ENCODE measurements at regions not wholly inside any gene's neighbourhood (a gene's known extent, or its start where the extent isn't known, plus 50 kb on each side); places are given as distances from the start of the nearest gene placed in this dataset.
"Not testable (repeated sequence)": the region's sequence is repeated elsewhere in the genome, so short reads cannot be mapped to it uniquely, and the experiment has no call there.

DNA sequence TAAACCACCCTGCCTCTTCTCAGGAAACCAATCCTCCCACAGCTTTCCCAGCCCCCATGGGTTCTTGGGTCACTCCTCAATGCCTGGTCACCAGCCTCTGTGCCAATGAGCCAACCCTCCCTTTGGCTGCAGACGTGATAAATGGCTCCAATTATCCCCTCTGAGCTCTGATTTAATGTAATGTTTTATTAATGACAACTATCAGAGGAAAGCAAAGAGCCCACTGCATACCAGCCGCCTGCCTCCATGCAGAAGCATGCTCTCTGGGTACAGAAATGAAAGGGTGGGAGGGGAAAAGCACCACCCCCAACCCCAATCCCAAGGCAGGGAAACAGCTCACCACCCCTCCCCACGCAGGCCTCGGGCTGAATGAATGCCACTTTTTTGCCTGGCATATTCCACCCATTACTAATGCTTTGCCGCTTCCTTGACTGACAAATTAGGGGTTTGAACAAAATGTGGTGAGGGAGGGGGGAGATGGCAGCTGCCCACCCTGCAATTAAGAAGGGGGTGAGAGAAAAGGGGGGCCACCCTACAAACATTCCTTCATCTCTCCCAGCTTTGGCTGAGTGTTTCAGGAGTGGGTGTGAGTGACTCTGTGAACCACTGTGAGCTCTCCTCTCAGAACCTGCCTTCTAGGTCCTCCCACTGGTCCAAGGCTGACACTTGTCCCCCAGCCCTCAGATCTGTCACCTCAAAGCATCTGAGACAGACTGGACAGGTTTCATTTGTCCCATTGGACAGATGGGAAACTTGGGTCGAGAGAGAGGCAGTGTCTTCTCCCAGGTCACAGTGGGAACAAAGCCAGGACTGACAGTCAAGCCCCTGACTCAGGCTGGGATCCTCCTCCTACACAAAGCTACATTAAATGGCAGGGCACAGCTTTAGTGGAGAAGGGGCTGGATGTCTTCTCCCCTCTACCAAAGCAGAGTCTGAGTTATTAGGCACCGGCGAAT is 161.5 kb downstream of the TMEM132E start:
- no peak for DNase-seq (ENCODE audit: low spot score)

DNA sequence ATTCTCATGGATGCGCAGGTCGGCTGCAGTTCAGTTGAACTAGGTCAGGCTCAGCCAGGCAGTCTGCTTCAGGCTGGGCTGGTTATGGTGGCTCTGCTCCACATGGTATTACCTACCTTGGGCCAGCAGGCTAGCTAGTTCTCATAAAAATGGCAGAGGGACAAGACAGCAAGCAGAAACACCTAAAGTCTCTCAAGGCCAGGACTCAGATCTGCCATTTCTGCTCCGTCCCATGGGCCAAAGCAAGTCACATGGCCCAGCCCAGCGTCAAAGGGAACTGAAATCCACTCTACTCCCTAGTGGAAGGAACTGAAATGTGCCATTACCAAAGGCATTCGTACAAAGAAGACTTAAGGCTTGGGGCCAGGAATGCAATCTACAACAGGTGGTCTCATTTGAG is 160.0 kb downstream of the TMEM132E start:
- DNase-seq (ENCODE audit: low spot score), result no peak

DNA sequence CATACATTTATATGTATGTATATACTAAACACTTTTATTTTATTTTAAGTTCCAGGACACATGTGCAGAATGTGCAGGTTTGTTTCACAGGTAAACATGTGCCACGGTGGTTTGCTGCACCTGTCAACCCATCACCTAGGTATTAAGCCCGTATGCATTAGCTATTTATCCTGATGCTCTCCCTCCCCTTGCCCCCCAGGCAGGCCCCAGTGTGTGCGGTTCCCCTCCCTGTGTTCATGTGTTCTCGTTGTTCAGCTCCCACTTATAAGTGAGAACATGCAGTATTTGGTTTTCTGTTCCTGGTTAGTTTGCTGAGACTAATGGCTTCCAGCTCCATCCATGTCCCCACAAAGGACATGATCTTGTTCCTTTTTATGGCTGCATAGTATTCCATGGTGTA is 158.3 kb downstream of the TMEM132E start:
- not testable (repeated sequence) for DNase-seq (ENCODE audit: low spot score)

GRCh38 chr17:34736611-34737010 is 157.2 kb downstream of the TMEM132E start:
- no peak for DNase-seq (ENCODE audit: low spot score)

DNA sequence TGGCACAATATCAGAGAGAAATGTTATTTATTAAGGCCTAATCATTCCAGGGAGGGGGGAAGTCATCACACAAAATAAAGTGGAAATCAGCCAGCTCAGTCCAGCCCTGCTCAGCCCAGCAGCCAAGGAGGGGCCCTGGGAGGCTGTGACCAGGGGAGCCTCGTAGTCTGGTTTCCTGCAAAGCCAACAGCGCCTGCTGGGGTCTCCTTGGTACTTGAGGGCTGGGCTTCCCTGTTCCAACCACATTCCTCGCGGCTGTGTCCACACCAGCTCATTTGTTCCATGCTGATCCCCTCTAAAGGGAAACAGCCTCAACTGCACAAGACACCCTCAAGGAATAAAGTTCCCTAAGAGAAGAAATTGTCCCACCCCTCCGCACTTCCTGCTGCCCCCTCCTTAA is 154.0 kb downstream of the TMEM132E start:
- no peak for DNase-seq (ENCODE audit: low spot score)

DNA sequence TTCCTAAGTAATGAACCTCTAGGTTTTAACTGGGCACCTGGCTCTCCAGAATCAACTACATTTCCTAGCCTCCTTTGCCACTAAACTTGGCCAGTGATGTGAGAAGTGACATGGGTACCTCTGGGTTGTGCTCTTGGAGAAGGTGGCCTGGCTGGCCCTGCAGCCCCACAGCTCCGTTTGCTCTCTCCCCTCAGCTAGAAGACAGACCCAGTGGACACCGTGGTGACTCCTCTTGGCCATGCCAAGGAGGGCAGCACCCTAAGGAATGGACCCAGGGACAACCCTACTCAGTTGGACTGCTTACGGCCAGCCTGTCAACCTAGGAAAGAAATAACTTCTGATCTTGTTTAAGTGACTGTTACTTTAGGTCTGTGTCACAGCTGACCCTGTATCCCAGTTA is 151.4 kb downstream of the TMEM132E start:
- no peak for DNase-seq (ENCODE audit: low spot score)

GRCh38 chr17:34728771-34729310 is 149.5 kb downstream of the TMEM132E start:
- no peak for DNase-seq (ENCODE audit: low spot score)

GRCh38 chr17:34727601-34728000 is 148.2 kb downstream of the TMEM132E start:
- DNase-seq (ENCODE audit: low spot score), result no peak

GRCh38 chr17:34726536-34727384 is 147.4 kb downstream of the TMEM132E start:
- DNase-seq (ENCODE audit: low spot score), result no peak

DNA sequence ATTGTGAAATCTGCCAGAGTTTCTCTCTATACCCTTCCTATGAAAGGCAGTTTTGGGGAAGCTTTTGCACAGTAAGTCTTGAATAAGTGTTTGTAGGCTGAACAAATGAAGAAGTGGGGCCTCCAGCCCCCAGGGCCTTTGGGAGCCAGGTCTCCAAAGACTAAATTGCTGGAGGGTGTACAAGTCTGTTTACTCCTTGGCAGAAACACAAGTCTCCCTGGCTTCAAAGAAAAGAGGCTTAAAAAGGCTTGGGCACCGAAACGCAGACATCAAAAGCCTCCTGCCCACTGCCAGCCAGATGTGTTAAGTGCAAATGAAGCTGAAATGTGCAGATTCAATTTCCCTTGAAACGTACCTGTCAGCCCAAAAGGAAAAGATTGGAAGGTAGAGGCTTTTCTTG is 146.3 kb downstream of the TMEM132E start:
- DNase-seq (ENCODE audit: low spot score), result no peak

DNA sequence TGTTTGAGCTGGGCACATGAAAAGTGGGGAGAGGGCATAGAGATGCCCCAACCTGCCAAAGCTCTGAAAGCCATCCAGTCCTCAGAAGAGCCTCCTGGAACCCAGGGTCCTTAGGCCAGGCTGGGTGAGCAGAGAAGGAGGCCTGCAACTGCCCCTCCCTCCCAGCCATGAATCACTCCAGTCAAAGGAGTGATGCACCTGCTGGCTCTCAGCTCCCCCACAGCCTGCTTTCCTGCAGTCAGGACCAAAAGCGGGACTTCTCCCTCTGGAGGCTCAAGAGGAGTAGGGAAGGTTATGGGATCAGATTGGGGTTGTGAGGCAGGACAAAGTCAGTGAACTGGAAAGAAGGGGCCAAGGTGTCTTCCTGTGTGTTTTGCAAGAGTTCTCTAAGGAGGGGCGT is 145.6 kb downstream of the TMEM132E start:
- no peak for DNase-seq (ENCODE audit: low spot score)

DNA sequence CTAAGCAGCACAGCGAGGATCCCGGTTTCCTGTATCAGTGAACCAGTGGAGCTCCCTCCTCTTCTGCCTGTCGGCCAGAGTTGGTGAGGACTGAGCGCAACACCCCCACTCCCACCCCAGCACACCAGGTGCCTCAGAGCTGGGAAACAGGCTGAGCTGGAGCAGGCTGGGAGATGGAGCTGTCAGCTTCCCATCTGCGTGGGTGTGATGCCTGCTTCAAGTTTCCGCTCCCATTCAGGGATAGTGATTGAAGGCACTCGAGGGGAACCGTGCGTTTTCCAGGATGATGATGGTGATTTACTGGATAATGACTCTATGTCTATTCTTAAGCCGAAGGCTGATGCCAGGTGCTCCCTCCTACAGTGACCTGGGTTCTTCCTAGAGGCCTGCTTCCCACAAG is 144.5 kb downstream of the TMEM132E start:
- no peak for DNase-seq (ENCODE audit: low spot score)

DNA sequence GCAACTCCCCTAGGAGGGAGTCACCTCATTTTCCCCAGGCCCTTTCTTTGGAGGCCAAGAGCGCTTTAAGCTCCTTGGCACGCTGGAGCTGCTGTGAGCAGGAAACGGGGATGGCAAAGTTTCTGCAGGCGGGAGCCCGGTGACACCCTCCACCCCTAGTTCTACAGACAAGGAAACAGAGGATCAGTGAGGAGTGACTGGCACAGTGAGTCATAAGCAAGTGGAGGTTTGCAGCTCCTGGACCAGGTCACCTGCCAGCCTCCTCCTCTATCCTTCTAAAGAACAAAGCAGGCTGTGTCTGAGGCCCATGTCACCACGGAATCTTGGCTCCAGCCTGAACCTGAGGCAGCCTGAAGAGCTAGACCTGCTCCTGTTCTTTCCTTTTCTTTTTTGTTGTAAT is 141.9 kb downstream of the TMEM132E start:
- no peak for DNase-seq (ENCODE audit: low spot score)

DNA sequence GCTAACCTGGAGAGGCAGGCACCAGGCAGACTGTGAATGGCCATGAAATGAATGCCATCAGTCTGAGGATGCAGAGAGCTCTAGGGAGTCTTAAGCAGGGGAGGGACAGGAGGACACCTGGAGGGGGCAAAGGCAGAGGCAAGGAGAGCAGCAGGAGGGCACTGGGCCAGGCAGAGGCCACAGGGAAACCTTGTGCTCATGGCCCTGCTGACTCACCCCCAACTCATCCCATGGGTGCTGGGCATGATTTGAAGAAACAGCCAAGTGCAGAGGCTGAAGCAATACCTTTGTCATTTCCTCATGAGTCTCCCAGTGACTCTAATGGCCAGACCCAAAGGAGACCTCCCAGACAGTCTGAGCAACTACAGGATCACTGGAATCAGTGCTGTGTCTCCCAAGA is 141.4 kb downstream of the TMEM132E start:
- DNase-seq (ENCODE audit: low spot score), result no peak

DNA sequence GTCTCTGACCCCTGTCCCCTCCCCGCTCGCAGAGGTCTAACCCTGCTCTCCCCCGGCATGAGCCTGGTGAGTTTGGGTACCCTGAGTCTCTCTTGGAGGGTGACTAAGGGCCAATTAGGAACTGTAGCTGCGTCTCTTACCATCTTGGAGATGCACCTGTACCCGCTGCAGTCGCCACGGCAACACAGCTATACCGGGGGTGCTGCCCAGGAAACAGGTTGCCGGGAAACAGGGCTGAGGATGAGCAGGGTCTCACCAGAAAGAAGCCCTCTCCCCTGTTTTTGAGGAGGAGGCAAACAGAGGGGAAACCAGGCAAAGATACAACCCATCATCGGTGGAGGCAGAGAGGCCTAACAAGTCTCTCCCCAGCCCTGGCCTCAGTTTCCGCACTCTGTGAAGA is 140.2 kb downstream of the TMEM132E start:
- DNase-seq (ENCODE audit: low spot score), result no peak

DNA sequence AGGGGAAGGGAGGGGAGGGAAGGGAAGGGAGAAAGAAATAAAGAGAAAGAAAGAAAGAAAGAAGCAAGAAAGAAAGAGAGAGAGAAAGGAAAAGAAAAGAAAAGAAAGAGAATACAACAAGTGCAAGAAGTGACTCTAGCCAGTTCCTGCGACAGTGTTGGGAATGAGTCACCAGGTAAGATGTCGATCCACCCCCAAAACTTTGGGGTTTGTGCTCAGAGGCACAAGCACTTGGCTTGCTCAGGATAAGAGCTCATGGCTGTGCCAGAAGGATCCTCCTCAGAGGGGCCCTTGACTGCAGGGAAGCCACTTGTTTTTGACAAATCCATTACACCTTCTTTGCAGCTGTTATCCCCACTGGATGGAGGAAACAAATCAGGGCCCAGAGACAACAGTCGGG is 137.7 kb downstream of the TMEM132E start:
- no peak for DNase-seq (ENCODE audit: low spot score)

- no peak for DNase-seq (ENCODE audit: low spot score)
Measured at GRCh38 chr17:34716291-34716690, 136.9 kb downstream of the TMEM132E start.

DNA sequence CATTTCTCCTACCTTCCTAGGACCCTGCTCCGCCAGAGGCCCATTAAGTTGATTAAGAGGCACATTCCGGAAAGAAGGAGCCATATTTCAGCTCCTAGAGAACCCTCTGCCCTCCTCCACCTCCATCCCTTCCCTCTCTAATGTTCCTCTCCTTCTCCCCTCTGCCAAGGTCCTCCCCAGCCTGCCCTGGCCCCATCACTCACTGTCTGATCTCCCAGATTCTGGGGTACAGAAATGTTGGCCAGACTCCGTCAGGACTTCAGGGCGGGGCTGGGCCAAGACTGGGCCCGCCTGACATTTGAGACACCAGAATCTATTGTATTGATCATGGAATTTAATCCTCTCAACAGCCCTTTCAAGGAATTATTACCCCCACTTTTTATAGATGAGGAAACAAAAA is 136.1 kb downstream of the TMEM132E start:
- DNase-seq (ENCODE audit: low spot score), result no peak

- no peak for DNase-seq (ENCODE audit: low spot score)
Measured at GRCh38 chr17:34714475-34715410, 135.4 kb downstream of the TMEM132E start.

DNA sequence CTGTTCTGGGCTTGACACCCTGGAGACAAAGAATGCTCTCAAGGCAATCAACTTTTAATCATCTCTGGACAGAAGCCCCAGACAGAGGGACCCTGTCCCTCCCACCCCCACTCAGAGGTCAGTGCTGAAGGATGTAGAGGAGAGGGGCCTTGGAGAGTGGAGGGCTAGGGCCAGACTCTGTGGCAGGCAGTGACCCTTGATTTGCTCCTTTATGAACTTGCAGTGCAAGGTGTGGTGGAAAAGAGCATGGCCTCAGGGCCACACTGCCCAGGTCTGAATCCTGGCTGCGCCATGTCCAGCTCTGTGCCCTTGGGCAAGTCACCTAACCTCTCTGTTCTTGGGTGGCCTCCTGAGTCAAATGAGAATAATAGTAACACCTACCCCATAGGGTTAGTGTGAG is 134.3 kb downstream of the TMEM132E start:
- DNase-seq (ENCODE audit: low spot score), result no peak

DNA sequence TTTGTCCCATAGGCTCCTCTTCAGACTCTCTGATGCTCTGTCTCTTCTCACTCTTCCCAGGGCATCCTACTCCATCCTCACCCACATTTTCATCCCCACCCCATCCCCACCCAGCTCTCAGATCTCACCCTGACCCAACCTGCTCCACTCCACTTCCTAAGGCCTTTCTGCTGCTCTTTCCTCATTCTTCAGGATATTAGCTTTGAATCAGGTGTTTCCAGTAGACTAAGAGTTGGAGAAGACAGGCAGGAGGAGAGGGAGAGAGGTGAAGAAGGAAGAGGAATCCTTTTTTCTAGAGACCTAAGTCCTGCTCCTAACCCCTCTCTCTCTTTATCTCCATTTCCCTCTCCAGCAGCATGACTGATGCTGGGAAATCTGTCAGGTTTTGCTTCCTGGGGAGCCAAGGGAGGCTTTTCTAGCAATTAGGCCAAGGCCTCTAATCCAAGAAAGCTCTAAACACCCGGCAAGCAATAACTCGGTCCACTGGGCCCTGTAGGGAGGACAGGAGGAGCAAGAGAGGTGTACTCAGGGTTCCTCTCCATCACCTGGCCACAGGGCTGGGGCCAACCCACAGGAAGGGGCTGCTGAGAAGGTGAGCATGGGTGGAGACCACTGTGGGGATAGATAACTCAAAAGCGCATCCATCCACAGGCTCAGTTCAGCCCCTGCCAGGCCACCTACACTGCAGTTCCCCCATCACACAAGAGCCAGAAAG is 133.3 kb downstream of the TMEM132E start:
- DNase-seq (ENCODE audit: low spot score), result no peak
